AG04449 (cell line): ENCODE measurements at regions not wholly inside any gene's neighbourhood (a gene's known extent, or its start where the extent isn't known, plus 50 kb on each side); places are given as distances from the start of the nearest gene placed in this dataset.

Experiments
- CTCF ChIA-PET: fragments of 350-600 bp; formaldehyde crosslinking; extraction: SDS; loops from one replicate; lab custom pipeline; 2021; ENCODE audit warnings: antibody characterized with exemption; lab: Yijun Ruan, JAX
- POLR2A ChIA-PET: fragments of 400-600, 350-600 bp; formaldehyde crosslinking; extraction: SDS; loops from one replicate; lab custom pipeline; 2020; ENCODE audit warnings: antibody characterized with exemption, inconsistent platforms; lab: Yijun Ruan, JAX
- DNase-seq: peaks from one replicate; pipeline ENCODE4 v3.0.0-alpha.2; 2010; ENCODE audit warnings: low read depth, low spot score
- H3K4me3 ChIP-seq: 2 replicates; pipeline ENCODE4 v1.5.1; 2011; ENCODE audit warnings: low read depth, mild to moderate bottlenecking, control low read depth, low read length
- CTCF ChIP-seq: IDR thresholded peaks from one replicate; pipeline ENCODE4 v1.5.1; 2011; ENCODE audit warnings: mild to moderate bottlenecking, moderate library complexity, low read length, control low read depth, inconsistent platforms; ENCODE audit not compliant: insufficient read depth; ENCODE audit errors: missing control alignments

- ChIA-PET POLR2A (no interaction called here), CTCF (no interaction called here)
- no peak overlapping the region for H3K4me3 ChIP-seq
- DNase-seq, result no peak
- TF ChIP-seq CTCF, result no peak
Observed at GRCh38 chr7:63037242-63037641, 961.4 kb upstream of the ZNF722 start.

GRCh38 chr7:63038987-63039386, 959.7 kb upstream of the ZNF722 start:
- no peak for DNase-seq
- POLR2A ChIA-PET, result no interaction called here
- no peak overlapping the region for H3K4me3 ChIP-seq
- TF ChIP-seq CTCF, result no peak
- CTCF ChIA-PET, result no interaction called here

- H3K4me3 ChIP-seq, result no peak overlapping the region
- POLR2A ChIA-PET, result no interaction called here
- no peak for TF ChIP-seq CTCF
- no peak for DNase-seq
- CTCF ChIA-PET, result no interaction called here
Observed at GRCh38 chr7:63039882-63040281, 958.8 kb upstream of the ZNF722 start.

- no peak for DNase-seq
- ChIA-PET POLR2A (no interaction called here), CTCF (no interaction called here)
- H3K4me3 ChIP-seq, result no peak overlapping the region
- no peak for TF ChIP-seq CTCF
Observed at GRCh38 chr7:63040336-63040735, 958.3 kb upstream of the ZNF722 start.

- TF ChIP-seq CTCF, result no peak
- ChIA-PET CTCF (no interaction called here), POLR2A (no interaction called here)
- no peak for DNase-seq
- H3K4me3 ChIP-seq, result no peak overlapping the region
Observed at GRCh38 chr7:63040966-63041610, 957.6 kb upstream of the ZNF722 start.

GRCh38 chr7:63041786-63042185, 956.9 kb upstream of the ZNF722 start:
- H3K4me3 ChIP-seq, result no peak overlapping the region
- ChIA-PET CTCF (no interaction called here), POLR2A (no interaction called here)
- no peak for DNase-seq
- TF ChIP-seq CTCF, result no peak
